ENCODE measurements at regions not wholly inside any gene's neighbourhood (a gene's known extent, or its start where the extent isn't known, plus 50 kb on each side); places are given as distances from the start of the nearest gene placed in this dataset.

DNA sequence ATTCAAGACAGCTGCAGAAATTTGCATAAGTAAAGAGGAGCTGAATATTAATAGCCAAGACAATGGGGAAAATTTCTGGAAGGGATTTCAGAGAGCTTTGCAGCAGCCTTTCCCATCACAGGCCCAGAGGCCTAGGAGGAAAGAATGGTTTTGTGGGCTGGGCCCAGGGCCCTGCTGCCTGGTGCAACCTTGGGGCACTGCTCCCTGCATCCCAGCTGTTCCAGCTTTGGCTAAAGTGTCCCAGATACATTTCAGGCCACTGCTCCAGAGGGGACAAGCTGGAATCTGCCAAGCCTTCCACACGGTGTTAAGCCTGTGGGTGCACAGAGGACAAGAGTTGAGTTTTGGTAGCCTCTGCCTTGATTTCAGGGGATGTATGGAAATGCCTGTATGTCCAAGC is 185.6 kb upstream of the SFRP2 start:
- Histone ChIP-seq H3K4me1 (ENCODE audit: control insufficient read depth in 1 of 2, insufficient read depth in 2 of 2, low read length in 2 of 2) (no peaks in the 10 kb centered on the region), H3K9me3 (ENCODE audit: control insufficient read depth in 1 of 2, low read length in 2 of 2) (peaks cover 0 to 5% of the 10 kb centered on the region in 2 donors), H3K27me3 (ENCODE audit: low read depth, low read length) (no peaks in the 10 kb centered on the region), H3K27ac (ENCODE audit: low read length) (no peak overlapping the region), H3K4me3 (ENCODE audit: low read depth in 1 of 2, low read length in 2 of 2) (no peak overlapping the region), H3K36me3 (ENCODE audit: control insufficient read depth in 1 of 2, insufficient read depth in 2 of 2, low read length in 2 of 2) (no peaks in the 10 kb centered on the region)

DNA sequence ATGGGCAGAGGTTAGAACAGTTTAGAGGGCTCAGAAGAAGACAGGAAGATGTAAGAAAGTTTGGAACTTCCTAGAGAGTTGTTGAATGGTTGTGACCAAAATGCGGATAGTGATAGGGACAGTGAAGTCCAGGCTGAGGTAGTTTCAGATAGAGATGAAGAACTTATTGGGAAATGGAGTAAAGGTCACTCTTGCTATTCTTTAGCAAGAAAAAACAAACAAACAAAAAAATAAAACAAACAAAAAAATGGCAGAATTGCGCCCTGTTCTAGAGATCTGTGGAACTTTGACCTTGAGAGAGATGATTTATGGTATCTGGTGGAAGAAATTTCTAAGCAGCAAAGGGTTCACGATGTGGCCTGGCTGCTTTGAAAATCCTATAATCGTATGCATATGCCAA is 185.1 kb upstream of the SFRP2 start:
- H3K4me1 ChIP-seq (ENCODE audit: control insufficient read depth in 1 of 2, insufficient read depth in 2 of 2, low read length in 2 of 2), result no peaks in the 10 kb centered on the region
- no peaks in the 10 kb centered on the region for H3K36me3 ChIP-seq (ENCODE audit: control insufficient read depth in 1 of 2, insufficient read depth in 2 of 2, low read length in 2 of 2)
- no peak overlapping the region for H3K4me3 ChIP-seq (ENCODE audit: low read depth in 1 of 2, low read length in 2 of 2)
- H3K27ac ChIP-seq (ENCODE audit: low read length), result no peak overlapping the region
- peaks cover 0 to 5% of the 10 kb centered on the region in 2 donors for H3K9me3 ChIP-seq (ENCODE audit: control insufficient read depth in 1 of 2, low read length in 2 of 2)
- no peaks in the 10 kb centered on the region for H3K27me3 ChIP-seq (ENCODE audit: low read depth, low read length)

DNA sequence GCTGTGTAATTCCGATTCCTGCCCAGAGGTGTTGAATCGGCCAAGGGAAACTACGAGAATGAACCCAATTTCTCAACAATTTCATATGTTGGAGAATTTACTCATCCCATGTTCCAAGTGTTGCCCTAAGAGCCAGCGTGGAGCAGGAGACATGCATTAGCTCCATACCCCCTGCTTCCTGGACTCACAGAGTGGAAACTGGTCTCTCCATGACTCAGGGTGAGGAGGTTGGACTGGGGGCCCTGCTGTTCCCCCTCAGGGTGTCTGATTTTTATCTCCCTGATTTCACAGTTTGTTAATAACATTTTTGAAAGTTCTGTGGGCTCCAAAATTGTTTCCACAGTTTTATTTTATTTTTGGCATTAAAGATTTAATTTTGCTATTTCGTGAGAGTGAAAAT is 183.0 kb upstream of the SFRP2 start:
- H3K9me3 ChIP-seq (ENCODE audit: control insufficient read depth in 1 of 2, low read length in 2 of 2), result peaks cover 0 to 5% of the 10 kb centered on the region in 2 donors

DNA sequence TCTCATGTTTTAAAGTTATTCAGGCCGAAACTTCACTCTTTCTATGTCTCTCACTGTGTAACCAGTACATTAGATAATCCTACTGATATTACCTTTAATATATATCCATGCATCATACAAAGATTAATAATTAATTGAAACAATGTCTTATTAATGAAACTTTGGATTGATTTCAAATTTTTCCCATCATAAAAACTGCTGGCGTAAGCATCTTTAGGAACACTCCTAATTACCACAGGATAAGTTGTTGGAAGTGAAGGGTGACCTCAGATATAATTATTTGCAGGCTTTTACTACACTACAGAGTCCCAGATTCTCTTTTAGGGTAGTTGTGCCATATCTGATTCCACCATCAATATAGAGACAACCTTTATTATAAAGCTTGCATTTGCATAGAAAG is 181.3 kb upstream of the SFRP2 start:
- H3K36me3 ChIP-seq (ENCODE audit: control insufficient read depth in 1 of 2, insufficient read depth in 2 of 2, low read length in 2 of 2), result no peaks in the 10 kb centered on the region
- H3K27me3 ChIP-seq (ENCODE audit: low read depth, low read length), result no peaks in the 10 kb centered on the region
- H3K9me3 ChIP-seq (ENCODE audit: control insufficient read depth in 1 of 2, low read length in 2 of 2), result peaks cover 0 to 5% of the 10 kb centered on the region in 2 donors
- H3K4me3 ChIP-seq (ENCODE audit: low read depth in 1 of 2, low read length in 2 of 2), result no peak overlapping the region
- H3K27ac ChIP-seq (ENCODE audit: low read length), result no peak overlapping the region
- H3K4me1 ChIP-seq (ENCODE audit: control insufficient read depth in 1 of 2, insufficient read depth in 2 of 2, low read length in 2 of 2), result no peaks in the 10 kb centered on the region

More for the DNA sequence above, 183.0 kb upstream of the SFRP2 start:
- no peaks in the 10 kb centered on the region for H3K4me1 ChIP-seq (ENCODE audit: control insufficient read depth in 1 of 2, insufficient read depth in 2 of 2, low read length in 2 of 2)
- H3K36me3 ChIP-seq (ENCODE audit: control insufficient read depth in 1 of 2, insufficient read depth in 2 of 2, low read length in 2 of 2), result no peaks in the 10 kb centered on the region
- H3K27ac ChIP-seq (ENCODE audit: low read length), result no peak overlapping the region
- H3K27me3 ChIP-seq (ENCODE audit: low read depth, low read length), result no peaks in the 10 kb centered on the region
- no peak overlapping the region for H3K4me3 ChIP-seq (ENCODE audit: low read depth in 1 of 2, low read length in 2 of 2)

DNA sequence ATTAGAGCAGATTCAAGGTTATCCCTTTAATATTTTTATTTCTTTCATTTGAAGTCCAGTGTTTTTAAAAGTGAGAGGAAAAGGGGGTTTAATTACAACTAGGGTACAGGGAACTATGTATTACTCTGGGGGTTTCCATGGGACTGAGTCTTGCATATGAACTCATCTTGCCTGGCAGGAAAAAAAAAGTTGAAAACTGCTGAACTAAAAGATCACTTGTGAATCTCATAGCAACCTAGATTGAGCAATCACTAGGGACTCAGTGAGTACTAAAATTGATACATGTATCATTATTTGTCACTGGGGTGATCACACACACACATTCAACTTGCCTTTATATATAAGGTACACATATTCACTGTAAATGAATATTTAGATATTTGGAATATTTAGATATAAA is 180.7 kb upstream of the SFRP2 start:
- Histone ChIP-seq H3K27ac (ENCODE audit: low read length) (no peak overlapping the region), H3K36me3 (ENCODE audit: control insufficient read depth in 1 of 2, insufficient read depth in 2 of 2, low read length in 2 of 2) (no peaks in the 10 kb centered on the region), H3K9me3 (ENCODE audit: control insufficient read depth in 1 of 2, low read length in 2 of 2) (no peaks in the 10 kb centered on the region), H3K27me3 (ENCODE audit: low read depth, low read length) (no peaks in the 10 kb centered on the region), H3K4me1 (ENCODE audit: control insufficient read depth in 1 of 2, insufficient read depth in 2 of 2, low read length in 2 of 2) (no peaks in the 10 kb centered on the region), H3K4me3 (ENCODE audit: low read depth in 1 of 2, low read length in 2 of 2) (no peak overlapping the region)

DNA sequence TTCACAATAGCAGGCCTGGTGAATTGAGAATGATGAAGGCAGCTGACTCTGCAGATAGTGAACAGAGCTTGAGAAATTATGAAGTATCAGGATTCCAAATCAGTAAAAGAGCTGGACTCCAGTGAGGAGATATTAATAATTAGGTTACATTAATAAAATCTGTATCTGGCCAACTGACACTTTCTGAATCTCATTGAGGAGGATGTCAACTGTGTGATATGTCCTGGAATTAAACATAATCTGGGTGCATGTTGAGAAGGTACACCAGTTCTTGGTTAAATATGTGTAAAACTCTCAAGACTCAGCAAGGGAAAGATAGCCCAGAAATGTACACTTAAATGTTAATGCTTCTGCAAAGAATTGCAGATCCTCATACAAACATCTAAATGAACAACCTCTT is 177.8 kb upstream of the SFRP2 start:
- Histone ChIP-seq H3K27ac (ENCODE audit: low read length) (no peak overlapping the region), H3K27me3 (ENCODE audit: low read depth, low read length) (no peaks in the 10 kb centered on the region), H3K4me3 (ENCODE audit: low read depth in 1 of 2, low read length in 2 of 2) (no peak overlapping the region), H3K36me3 (ENCODE audit: control insufficient read depth in 1 of 2, insufficient read depth in 2 of 2, low read length in 2 of 2) (no peaks in the 10 kb centered on the region), H3K9me3 (ENCODE audit: control insufficient read depth in 1 of 2, low read length in 2 of 2) (no peaks in the 10 kb centered on the region), H3K4me1 (ENCODE audit: control insufficient read depth in 1 of 2, insufficient read depth in 2 of 2, low read length in 2 of 2) (no peaks in the 10 kb centered on the region)

DNA sequence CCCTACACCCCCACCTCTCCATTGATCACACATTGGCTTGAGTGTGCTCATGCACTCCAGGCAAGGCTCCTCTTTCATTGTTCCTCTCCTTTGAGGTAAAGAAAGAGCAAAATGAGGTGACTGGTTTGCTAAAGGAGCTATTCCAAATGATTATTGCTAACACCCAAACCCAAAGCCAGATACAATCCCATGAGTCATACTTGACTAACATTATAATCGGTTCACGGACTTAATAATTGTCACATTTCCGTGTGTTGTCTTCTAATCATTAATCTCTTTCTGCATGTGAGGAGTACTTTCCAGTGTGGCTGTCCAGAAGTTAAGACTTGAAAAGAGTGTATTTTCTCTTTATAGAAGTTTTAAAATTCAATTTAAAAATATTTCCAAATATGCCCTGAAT is 174.3 kb upstream of the SFRP2 start:
- Histone ChIP-seq H3K27ac (ENCODE audit: low read length) (no peak overlapping the region), H3K27me3 (ENCODE audit: low read depth, low read length) (no peaks in the 10 kb centered on the region)

DNA sequence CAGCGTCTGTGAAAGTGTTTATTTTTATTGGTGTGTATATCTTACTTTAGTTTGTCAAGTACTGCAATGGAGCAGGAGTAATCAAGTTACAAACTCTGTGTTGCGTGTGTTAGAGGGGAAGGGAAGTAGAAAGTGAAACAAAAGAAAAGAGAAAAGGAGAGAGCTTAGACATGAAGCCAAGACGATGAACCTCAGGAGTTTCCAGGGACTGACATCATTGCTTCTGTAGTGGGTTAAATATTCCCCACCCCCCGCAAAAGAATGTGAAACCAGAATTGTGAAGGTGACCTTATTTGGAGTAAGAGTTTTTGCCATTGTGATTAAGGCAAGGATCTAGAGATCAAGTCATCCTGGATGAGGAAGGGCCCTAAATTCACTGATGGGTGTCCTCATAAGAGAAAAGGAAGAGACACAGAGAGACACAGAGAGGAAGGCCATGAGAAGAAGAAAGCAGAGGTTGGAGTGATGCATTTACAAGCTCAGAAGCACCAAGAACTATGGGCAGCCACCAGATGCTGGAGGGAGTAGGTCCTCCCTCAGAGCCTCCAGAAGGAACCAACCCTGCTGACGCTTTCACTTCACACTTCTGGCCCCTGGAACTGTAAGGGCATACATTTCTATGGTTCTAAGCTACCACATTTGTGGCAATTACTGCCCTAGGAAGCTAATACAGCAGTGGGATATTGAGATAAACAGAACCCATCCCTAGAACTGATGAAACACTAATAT is 173.6 kb upstream of the SFRP2 start:
- Histone ChIP-seq H3K4me3 (ENCODE audit: low read depth in 1 of 2, low read length in 2 of 2) (no peak overlapping the region), H3K36me3 (ENCODE audit: control insufficient read depth in 1 of 2, insufficient read depth in 2 of 2, low read length in 2 of 2) (no peaks in the 10 kb centered on the region), H3K4me1 (ENCODE audit: control insufficient read depth in 1 of 2, insufficient read depth in 2 of 2, low read length in 2 of 2) (no peaks in the 10 kb centered on the region), H3K9me3 (ENCODE audit: control insufficient read depth in 1 of 2, low read length in 2 of 2) (no peaks in the 10 kb centered on the region), H3K27me3 (ENCODE audit: low read depth, low read length) (no peaks in the 10 kb centered on the region), H3K27ac (ENCODE audit: low read length) (no peak overlapping the region)

More for the DNA sequence above, 174.3 kb upstream of the SFRP2 start:
- no peaks in the 10 kb centered on the region for H3K36me3 ChIP-seq (ENCODE audit: control insufficient read depth in 1 of 2, insufficient read depth in 2 of 2, low read length in 2 of 2)
- no peak overlapping the region for H3K4me3 ChIP-seq (ENCODE audit: low read depth in 1 of 2, low read length in 2 of 2)
- no peaks in the 10 kb centered on the region for H3K9me3 ChIP-seq (ENCODE audit: control insufficient read depth in 1 of 2, low read length in 2 of 2)
- H3K4me1 ChIP-seq (ENCODE audit: control insufficient read depth in 1 of 2, insufficient read depth in 2 of 2, low read length in 2 of 2), result no peaks in the 10 kb centered on the region

DNA sequence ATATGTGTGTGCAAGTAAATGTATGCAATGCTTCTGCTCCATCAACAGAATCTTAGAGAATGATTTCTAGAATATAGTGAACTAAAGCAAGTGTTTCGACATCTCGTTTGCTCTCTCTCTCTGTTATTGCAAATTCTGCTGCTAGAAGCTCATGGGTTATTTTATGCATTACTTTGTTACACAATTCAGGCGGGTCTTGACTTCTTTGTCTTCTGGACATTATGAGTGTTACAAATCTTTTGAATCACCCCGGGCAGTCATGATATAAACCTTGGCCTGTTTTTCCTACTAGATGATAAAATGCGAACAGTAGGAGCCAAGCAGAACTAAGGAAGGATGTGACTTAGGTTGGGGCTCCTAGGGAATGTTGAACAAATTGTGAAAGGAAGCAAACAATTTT is 166.4 kb upstream of the SFRP2 start:
- H3K4me1 ChIP-seq (ENCODE audit: control insufficient read depth in 1 of 2, insufficient read depth in 2 of 2, low read length in 2 of 2), result no peaks in the 10 kb centered on the region
- no peak overlapping the region for H3K4me3 ChIP-seq (ENCODE audit: low read depth in 1 of 2, low read length in 2 of 2)
- H3K27ac ChIP-seq (ENCODE audit: low read length), result no peak overlapping the region
- H3K9me3 ChIP-seq (ENCODE audit: control insufficient read depth in 1 of 2, low read length in 2 of 2), result no peaks in the 10 kb centered on the region
- no peaks in the 10 kb centered on the region for H3K27me3 ChIP-seq (ENCODE audit: low read depth, low read length)
- no peaks in the 10 kb centered on the region for H3K36me3 ChIP-seq (ENCODE audit: control insufficient read depth in 1 of 2, insufficient read depth in 2 of 2, low read length in 2 of 2)

DNA sequence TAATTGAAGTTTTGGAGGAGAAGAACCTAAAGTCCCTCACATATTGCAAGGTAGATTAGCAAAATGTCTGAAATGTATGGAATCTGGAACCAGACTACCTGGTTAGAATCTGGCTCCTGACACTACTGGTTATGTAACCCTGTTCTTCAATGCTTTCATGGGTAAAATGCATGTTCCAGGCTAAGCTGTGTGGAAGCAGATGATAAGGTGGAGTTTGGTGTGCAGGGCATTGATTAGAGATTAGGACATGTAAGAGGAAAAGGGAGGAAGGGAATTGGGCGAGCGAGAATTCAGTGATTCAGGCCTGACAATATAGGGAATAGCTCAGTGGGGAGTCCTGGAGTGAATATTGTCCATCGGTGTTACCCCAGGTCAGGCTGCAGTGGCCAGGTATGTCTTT is 165.8 kb upstream of the SFRP2 start:
- H3K9me3 ChIP-seq (ENCODE audit: control insufficient read depth in 1 of 2, low read length in 2 of 2), result no peaks in the 10 kb centered on the region
- no peak overlapping the region for H3K27ac ChIP-seq (ENCODE audit: low read length)
- no peaks in the 10 kb centered on the region for H3K36me3 ChIP-seq (ENCODE audit: control insufficient read depth in 1 of 2, insufficient read depth in 2 of 2, low read length in 2 of 2)
- H3K27me3 ChIP-seq (ENCODE audit: low read depth, low read length), result no peaks in the 10 kb centered on the region
- no peak overlapping the region for H3K4me3 ChIP-seq (ENCODE audit: low read depth in 1 of 2, low read length in 2 of 2)
- H3K4me1 ChIP-seq (ENCODE audit: control insufficient read depth in 1 of 2, insufficient read depth in 2 of 2, low read length in 2 of 2), result no peaks in the 10 kb centered on the region

DNA sequence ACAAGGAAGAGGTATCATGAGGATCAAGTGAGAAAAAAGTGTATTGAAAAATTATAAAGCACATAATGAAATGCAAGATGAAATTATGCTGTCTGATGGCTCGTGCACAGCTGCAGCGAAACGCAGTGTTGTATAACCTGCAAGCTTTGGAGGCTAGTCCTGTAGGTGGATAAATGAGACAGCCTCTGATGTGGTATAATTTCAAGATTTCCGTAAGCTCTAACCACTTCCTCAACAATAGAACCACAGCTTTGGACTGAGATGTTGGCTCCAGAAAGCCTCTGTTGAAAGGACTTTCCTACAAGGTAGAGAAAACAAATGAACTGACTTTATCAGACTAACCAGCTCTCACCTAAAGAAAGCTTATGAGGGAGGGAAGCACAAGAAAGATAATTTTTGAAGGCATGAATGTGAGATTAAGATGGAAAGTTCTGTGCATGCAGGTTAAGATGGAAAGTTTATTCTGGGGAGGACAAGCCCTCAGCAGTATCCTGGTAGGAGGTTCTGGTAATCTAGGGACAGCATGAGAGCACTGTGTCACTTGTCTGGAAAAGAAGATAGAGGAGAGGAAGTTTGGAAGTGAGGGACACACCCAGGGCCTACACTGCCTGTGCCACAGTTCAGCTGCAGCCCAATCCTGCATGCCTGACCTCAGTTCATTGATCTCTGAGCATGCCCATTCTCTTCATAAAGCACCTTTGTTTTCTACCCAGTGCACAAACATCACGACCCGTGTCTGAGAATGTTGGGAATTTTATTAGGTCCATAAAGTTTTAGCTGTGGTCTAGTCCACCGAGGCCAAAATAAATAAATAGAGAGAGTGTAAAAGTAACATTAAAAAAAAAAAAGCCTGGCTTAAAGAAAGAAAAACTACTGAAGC is 161.5 kb upstream of the SFRP2 start:
- H3K36me3 ChIP-seq (ENCODE audit: control insufficient read depth in 1 of 2, insufficient read depth in 2 of 2, low read length in 2 of 2), result no peaks in the 10 kb centered on the region
- no peaks in the 10 kb centered on the region for H3K4me1 ChIP-seq (ENCODE audit: control insufficient read depth in 1 of 2, insufficient read depth in 2 of 2, low read length in 2 of 2)
- H3K9me3 ChIP-seq (ENCODE audit: control insufficient read depth in 1 of 2, low read length in 2 of 2), result peaks cover 0 to 8% of the 10 kb centered on the region in 2 donors
- H3K27me3 ChIP-seq (ENCODE audit: low read depth, low read length), result no peaks in the 10 kb centered on the region
- H3K27ac ChIP-seq (ENCODE audit: low read length), result no peak overlapping the region
- no peak overlapping the region for H3K4me3 ChIP-seq (ENCODE audit: low read depth in 1 of 2, low read length in 2 of 2)
